Calu3 (cell line): ENCODE measurements at regions not wholly inside any gene's neighbourhood (a gene's known extent, or its start where the extent isn't known, plus 50 kb on each side); places are given as distances from the start of the nearest gene placed in this dataset.

Experiments used
- BruUV-seq: library from RNA; stranded (reverse); fragments of 400-500 nt; replicated peaks from 2 replicates; lab custom pipeline; 2021; lab: Mats Ljungman, UMichigan
- CTCF ChIA-PET: fragments of 300-600 bp; sonication (Branson Sonifier 250); formaldehyde crosslinking; loops from one replicate; lab custom pipeline; 2022; ENCODE audit warnings: antibody characterized with exemption; lab: Charles Lee
- DNase-seq: peaks from one replicate; pipeline ENCODE4 v3.0.0; 2022
- H3K27ac Mint-ChIP-seq: one replicate; pipeline ENCODE4 v1.8.0; 2022; ENCODE audit warnings: mixed read lengths; ENCODE audit not compliant: unreplicated experiment
- H3K27me3 Mint-ChIP-seq: one replicate; pipeline ENCODE4 v1.8.0; 2022; ENCODE audit warnings: mixed read lengths; ENCODE audit not compliant: unreplicated experiment
- H3K36me3 Mint-ChIP-seq: one replicate; pipeline ENCODE4 v1.8.0; 2022; ENCODE audit warnings: mild to moderate bottlenecking, moderate library complexity, mixed read lengths; ENCODE audit not compliant: insufficient read depth, unreplicated experiment
- H3K4me1 Mint-ChIP-seq: one replicate; pipeline ENCODE4 v1.8.0; 2022; ENCODE audit warnings: mild to moderate bottlenecking, low read depth, mixed read lengths; ENCODE audit not compliant: unreplicated experiment
- H3K4me3 Mint-ChIP-seq: one replicate; pipeline ENCODE4 v1.8.0; 2022; ENCODE audit warnings: mild to moderate bottlenecking, low read depth, moderate library complexity, mixed read lengths; ENCODE audit not compliant: unreplicated experiment
- H3K9me3 Mint-ChIP-seq: one replicate; pipeline ENCODE4 v1.8.0; 2022; ENCODE audit warnings: low read depth, mixed read lengths; ENCODE audit not compliant: unreplicated experiment
- intact Hi-C: fragments of 100-400 bp; cut with micrococcal nuclease; formaldehyde crosslinking; loops from one replicate; pipeline ENCODE4 v1.10.0; 2022; ENCODE audit not compliant: unreplicated experiment
- TF ChIP-seq, protein P1 (sequence below): fragments of 200-600 bp; IDR thresholded peaks from one replicate; pipeline ENCODE4 v1.8.0; 2022; ENCODE audit warnings: antibody characterized with exemption; ENCODE audit not compliant: unreplicated experiment

DNA sequence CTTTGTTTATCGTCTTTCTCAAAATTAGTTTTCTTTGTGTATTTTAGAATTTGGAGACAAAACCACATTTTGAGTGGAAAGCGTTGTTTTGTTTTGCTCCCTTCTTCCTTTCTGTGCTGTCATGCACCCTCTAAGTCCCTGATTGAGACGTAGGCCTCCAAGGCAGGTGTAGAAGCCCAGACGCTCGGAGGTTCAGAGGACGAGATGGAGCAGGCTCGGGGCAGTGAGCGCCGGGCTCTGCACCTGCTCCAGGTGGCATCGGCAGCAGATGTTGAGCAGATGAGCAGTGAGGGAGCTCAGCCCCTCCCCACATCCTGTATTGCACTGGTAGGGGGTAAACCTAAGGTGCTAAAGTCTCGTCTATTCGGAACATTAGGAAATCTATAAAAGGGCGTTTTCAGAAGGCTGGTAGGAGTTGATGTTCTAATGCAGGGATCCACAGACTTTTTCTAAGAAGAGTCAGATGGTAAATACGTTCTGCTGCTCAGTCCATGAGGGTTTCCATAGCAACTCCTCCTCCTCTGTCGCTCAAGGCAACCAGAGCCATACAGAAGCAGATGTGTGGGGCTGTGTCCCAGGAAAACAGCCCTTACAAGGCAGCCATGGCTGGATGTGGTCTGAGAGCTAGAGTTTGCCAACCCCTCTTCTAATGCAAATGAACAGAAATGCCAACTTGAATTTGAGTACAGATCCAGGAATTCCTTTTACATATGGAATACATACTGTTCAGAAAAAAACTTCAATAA, 724.2 kb downstream of the BRD1 start:
- DNase-seq = no peak
- intact Hi-C loops = no loop called here
- Mint-ChIP-seq H3K27ac (no peak overlapping the region), H3K36me3 (peaks cover 8% of the 10 kb centered on the region), H3K4me1 (no peaks in the 10 kb centered on the region), H3K9me3 (peaks cover 10% of the 10 kb centered on the region), H3K27me3 (no peaks in the 10 kb centered on the region), H3K4me3 (no peak overlapping the region)
- CTCF ChIA-PET = no interaction called here
- TF ChIP-seq, protein P1, sequence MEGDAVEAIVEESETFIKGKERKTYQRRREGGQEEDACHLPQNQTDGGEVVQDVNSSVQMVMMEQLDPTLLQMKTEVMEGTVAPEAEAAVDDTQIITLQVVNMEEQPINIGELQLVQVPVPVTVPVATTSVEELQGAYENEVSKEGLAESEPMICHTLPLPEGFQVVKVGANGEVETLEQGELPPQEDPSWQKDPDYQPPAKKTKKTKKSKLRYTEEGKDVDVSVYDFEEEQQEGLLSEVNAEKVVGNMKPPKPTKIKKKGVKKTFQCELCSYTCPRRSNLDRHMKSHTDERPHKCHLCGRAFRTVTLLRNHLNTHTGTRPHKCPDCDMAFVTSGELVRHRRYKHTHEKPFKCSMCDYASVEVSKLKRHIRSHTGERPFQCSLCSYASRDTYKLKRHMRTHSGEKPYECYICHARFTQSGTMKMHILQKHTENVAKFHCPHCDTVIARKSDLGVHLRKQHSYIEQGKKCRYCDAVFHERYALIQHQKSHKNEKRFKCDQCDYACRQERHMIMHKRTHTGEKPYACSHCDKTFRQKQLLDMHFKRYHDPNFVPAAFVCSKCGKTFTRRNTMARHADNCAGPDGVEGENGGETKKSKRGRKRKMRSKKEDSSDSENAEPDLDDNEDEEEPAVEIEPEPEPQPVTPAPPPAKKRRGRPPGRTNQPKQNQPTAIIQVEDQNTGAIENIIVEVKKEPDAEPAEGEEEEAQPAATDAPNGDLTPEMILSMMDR = no peak
- no TSS peak for BruUV-seq

DNA sequence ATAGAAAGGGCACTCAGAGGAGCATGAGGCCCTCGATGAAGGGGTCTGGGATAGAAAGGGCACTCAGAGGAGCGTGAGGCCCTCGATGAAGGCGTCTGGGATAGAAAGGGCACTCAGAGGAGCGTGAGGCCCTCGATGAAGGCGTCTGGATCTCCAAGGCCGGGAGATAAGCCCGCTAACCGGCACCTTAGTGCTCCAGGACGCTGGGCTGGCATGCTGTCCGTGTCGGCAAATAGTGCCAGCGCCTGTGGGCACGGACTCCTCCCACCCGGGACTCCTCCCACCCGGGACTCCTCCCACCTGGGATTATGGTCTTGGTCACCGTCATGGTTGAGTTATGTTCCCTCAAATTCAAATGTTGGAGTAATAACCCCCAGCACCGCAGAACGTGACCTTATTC, 725.3 kb downstream of the BRD1 start:
- intact Hi-C loops = no loop called here
- TF ChIP-seq, protein P1 = no peak
- no peak overlapping the region for H3K27ac Mint-ChIP-seq
- peaks cover 12% of the 10 kb centered on the region for H3K9me3 Mint-ChIP-seq
- H3K27me3 Mint-ChIP-seq = no peaks in the 10 kb centered on the region
- no peak for DNase-seq
- H3K36me3 Mint-ChIP-seq = peaks cover 3% of the 10 kb centered on the region
- no TSS peak for BruUV-seq
- CTCF ChIA-PET = no interaction called here
- H3K4me1 Mint-ChIP-seq = no peaks in the 10 kb centered on the region
- H3K4me3 Mint-ChIP-seq = no peak overlapping the region

DNA sequence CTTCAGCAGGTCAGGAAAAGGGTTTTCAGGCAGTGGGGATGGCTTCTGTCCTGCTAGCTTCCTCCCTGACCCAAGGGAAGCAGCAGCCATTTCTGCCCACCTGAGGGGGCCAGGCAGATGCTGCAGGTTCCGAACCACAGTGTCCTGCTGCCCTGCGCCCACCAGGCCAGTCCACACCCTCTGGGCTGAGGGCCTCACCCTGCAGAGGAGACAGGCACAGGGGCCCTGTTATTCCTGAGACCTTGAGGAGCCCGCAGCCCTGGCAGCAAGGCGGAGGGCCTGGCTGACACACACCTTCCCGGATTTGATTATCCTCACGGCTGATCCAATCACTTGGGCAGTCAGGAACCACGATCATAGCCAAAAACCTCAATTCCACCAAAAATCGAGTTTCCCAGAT, 725.8 kb downstream of the BRD1 start:
- CTCF ChIA-PET = no interaction called here

DNA sequence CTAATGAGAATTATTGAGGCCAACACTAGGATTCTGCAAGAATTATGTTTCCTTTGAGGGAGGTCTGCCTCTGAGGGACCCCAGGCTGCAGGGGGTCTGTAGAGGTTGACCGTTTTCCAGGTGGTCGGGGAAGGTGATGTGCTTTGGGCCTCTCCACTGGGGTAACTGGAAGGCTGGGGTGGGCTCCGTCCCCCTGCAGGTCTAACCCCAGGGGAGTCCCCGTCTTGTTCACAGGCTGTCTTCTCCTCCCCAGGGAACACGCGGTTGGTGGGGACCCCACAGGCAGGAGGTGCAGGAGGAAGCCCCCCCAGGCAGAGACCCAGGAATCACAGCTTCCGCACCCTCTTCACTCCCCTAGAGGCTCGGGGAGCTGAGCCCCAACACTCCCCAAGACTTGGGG, 726.4 kb downstream of the BRD1 start:
- DNase-seq = no peak
- H3K9me3 Mint-ChIP-seq = peaks cover 14% of the 10 kb centered on the region
- no peaks in the 10 kb centered on the region for H3K4me1 Mint-ChIP-seq
- no peak overlapping the region for H3K27ac Mint-ChIP-seq
- TF ChIP-seq, protein P1 = no peak
- BruUV-seq = no TSS peak
- no peaks in the 10 kb centered on the region for H3K27me3 Mint-ChIP-seq
- intact Hi-C loops = no loop called here
- peaks cover 4% of the 10 kb centered on the region for H3K36me3 Mint-ChIP-seq
- CTCF ChIA-PET = no interaction called here
- no peak overlapping the region for H3K4me3 Mint-ChIP-seq

More for the DNA sequence above, 725.8 kb downstream of the BRD1 start:
- Mint-ChIP-seq H3K27ac (no peak overlapping the region), H3K27me3 (no peaks in the 10 kb centered on the region), H3K4me3 (no peak overlapping the region), H3K9me3 (peaks cover 12% of the 10 kb centered on the region), H3K4me1 (no peaks in the 10 kb centered on the region), H3K36me3 (peaks cover 3% of the 10 kb centered on the region)
- no peak for DNase-seq
- intact Hi-C loops = no loop called here
- TF ChIP-seq, protein P1 = no peak
- no TSS peak for BruUV-seq
